WTC11 (cell line): ENCODE measurements at regions not wholly inside any gene's neighbourhood (a gene's known extent, or its start where the extent isn't known, plus 50 kb on each side); places are given as distances from the start of the nearest gene placed in this dataset.

Source experiments
- ATAC-seq: fragments of 200-7000 bp; cut with Tn5 transposase; 2 replicates; pipeline ENCODE4 v1.10.0; 2021; ENCODE audit warnings: mild to moderate bottlenecking, moderate library complexity
- CTCF ChIA-PET: fragments of 300-600 bp; sonication (Branson Sonifier 250); formaldehyde crosslinking; loops from one replicate; lab custom pipeline; 2021; ENCODE audit warnings: antibody characterized with exemption; lab: Charles Lee
- POLR2A ChIA-PET: fragments of 350-600 bp; sonication (Branson Sonifier 250); formaldehyde crosslinking; loops from one replicate; lab custom pipeline; 2021; ENCODE audit warnings: antibody characterized with exemption; lab: Charles Lee
- DNase-seq: peaks from one replicate; pipeline ENCODE4 v3.0.0; 2021; ENCODE audit warnings: low spot score
- H3K27ac Mint-ChIP-seq: 2 replicates; pipeline ENCODE4 v1.8.0; 2021; ENCODE audit warnings: mixed read lengths
- H3K27me3 Mint-ChIP-seq: 2 replicates; pipeline ENCODE4 v1.8.0; 2021; ENCODE audit warnings: low read depth, mild to moderate bottlenecking, moderate library complexity, mixed read lengths
- H3K36me3 Mint-ChIP-seq: 2 replicates; pipeline ENCODE4 v1.8.0; 2021; ENCODE audit warnings: mixed read lengths
- H3K4me1 Mint-ChIP-seq: 2 replicates; pipeline ENCODE4 v1.8.0; 2022; ENCODE audit warnings: mixed read lengths
- H3K4me3 Mint-ChIP-seq: 2 replicates; pipeline ENCODE4 v1.8.0; 2021; ENCODE audit warnings: mild to moderate bottlenecking, moderate library complexity, mixed read lengths
- H3K9me3 Mint-ChIP-seq: 2 replicates; pipeline ENCODE4 v1.8.0; 2021; ENCODE audit warnings: mixed read lengths
- ATF1 ChIP-seq: sonication (generic); formaldehyde crosslinking; IDR thresholded peaks from 2 replicates; pipeline ENCODE4 v1.8.1; 2023; ENCODE audit warnings: mild to moderate bottlenecking, moderate library complexity, missing genetic modification reagents
- E2F5 ChIP-seq: sonication (generic); formaldehyde crosslinking; IDR thresholded peaks from 2 replicates; pipeline ENCODE4 v1.8.1; 2022; ENCODE audit warnings: mild to moderate bottlenecking, moderate library complexity, missing genetic modification reagents
- EMX1 ChIP-seq: fragments of 250-450 bp; sonication (Bioruptor Pico); IDR thresholded peaks from 2 replicates; pipeline ENCODE4 v1.8.0; 2021; ENCODE audit warnings: mild to moderate bottlenecking
- ERG ChIP-seq: fragments of 250-450 bp; sonication (Bioruptor Pico); IDR thresholded peaks from 2 replicates; pipeline ENCODE4 v1.8.0; 2021; ENCODE audit warnings: mild to moderate bottlenecking
- ETV6 ChIP-seq: sonication (generic); formaldehyde crosslinking; IDR thresholded peaks from 2 replicates; pipeline ENCODE4 v1.8.1; 2022; ENCODE audit warnings: mild to moderate bottlenecking, missing genetic modification reagents
- FOXP4 ChIP-seq: sonication (generic); formaldehyde crosslinking; IDR thresholded peaks from 2 replicates; pipeline ENCODE4 v1.8.0; 2022; ENCODE audit warnings: mild to moderate bottlenecking, missing genetic modification reagents
- NFATC4 ChIP-seq: fragments of 250-450 bp; sonication (Bioruptor Pico); IDR thresholded peaks from 2 replicates; pipeline ENCODE4 v1.9.0; 2021; ENCODE audit warnings: mild to moderate bottlenecking
- RORB ChIP-seq: fragments of 250-450 bp; sonication (Bioruptor Pico); IDR thresholded peaks from 2 replicates; pipeline ENCODE4 v1.9.0; 2021; ENCODE audit warnings: mild to moderate bottlenecking
- SMAD4 ChIP-seq: sonication (generic); formaldehyde crosslinking; IDR thresholded peaks from 2 replicates; pipeline ENCODE4 v1.8.0; 2022; ENCODE audit warnings: mild to moderate bottlenecking, missing genetic modification reagents
- SP1 ChIP-seq: sonication (generic); formaldehyde crosslinking; conservative IDR thresholded peaks from 2 replicates; pipeline ENCODE4 v1.8.1; 2022; ENCODE audit warnings: missing genetic modification reagents
- USF1 ChIP-seq: sonication (generic); formaldehyde crosslinking; IDR thresholded peaks from 2 replicates; pipeline ENCODE4 v1.8.0; 2022; ENCODE audit warnings: mild to moderate bottlenecking, missing genetic modification reagents
- ZNF219 ChIP-seq: sonication (generic); formaldehyde crosslinking; IDR thresholded peaks from 2 replicates; pipeline ENCODE4 v1.8.0; 2023; ENCODE audit warnings: missing genetic modification reagents, mild to moderate bottlenecking, borderline replicate concordance
- TF ChIP-seq, protein P1 (sequence below): sonication (generic); formaldehyde crosslinking; IDR thresholded peaks from 2 replicates; pipeline ENCODE4 v1.8.0; 2022; ENCODE audit warnings: missing genetic modification reagents
- TF ChIP-seq, protein P2 (sequence below): sonication (generic); formaldehyde crosslinking; IDR thresholded peaks from 2 replicates; pipeline ENCODE4 v1.8.1; 2023; ENCODE audit warnings: mild to moderate bottlenecking, missing genetic modification reagents
- TF ChIP-seq, protein P3 (sequence below): sonication (generic); formaldehyde crosslinking; IDR thresholded peaks from 2 replicates; pipeline ENCODE4 v1.8.1; 2022; ENCODE audit warnings: missing genetic modification reagents, borderline replicate concordance
- TF ChIP-seq, protein P4 (sequence below): sonication (generic); formaldehyde crosslinking; IDR thresholded peaks from 2 replicates; pipeline ENCODE4 v1.8.1; 2023; ENCODE audit warnings: mild to moderate bottlenecking, moderate library complexity, missing genetic modification reagents

DNA sequence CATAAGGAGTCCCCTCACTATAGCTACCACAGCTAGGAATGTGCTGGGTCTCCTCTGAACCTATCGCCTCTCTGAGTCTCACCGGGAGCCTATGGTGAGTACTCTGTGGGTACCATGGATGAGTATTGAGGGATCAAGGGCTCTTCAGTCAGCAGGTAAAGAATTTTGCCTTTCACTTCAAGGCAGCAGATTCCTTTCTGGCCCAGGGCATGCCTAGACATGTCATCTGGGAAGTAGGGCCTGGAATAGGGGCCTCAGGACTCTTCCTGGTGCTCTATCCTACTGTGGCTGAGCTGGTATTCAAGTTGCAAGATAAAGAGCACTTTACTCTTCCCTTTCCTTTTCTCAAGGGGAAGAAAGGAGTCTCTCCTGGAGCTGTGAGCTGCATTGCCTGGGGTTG is 85.6 kb upstream of the LHCGR start:
- DNase-seq (no peak), ATAC-seq (no peak)
- ChIA-PET POLR2A (no interaction called here), CTCF (no interaction called here)
- no peaks in the 10 kb centered on the region for H3K4me1 Mint-ChIP-seq
- no peaks in the 10 kb centered on the region for H3K27me3 Mint-ChIP-seq
- no peak for TF ChIP-seq ERG (CRISPR knock-in tag)
- no peak for TF ChIP-seq SP1 (CRISPR knock-in tag)
- TF ChIP-seq E2F5 (CRISPR knock-in tag) = no peak
- TF ChIP-seq USF1 (CRISPR knock-in tag) = no peak
- TF ChIP-seq EMX1 (CRISPR knock-in tag) = no peak
- H3K36me3 Mint-ChIP-seq = no peaks in the 10 kb centered on the region
- H3K9me3 Mint-ChIP-seq = peaks cover 3% of the 10 kb centered on the region
- no peak overlapping the region for H3K27ac Mint-ChIP-seq
- H3K4me3 Mint-ChIP-seq = no peak overlapping the region

- H3K4me3 Mint-ChIP-seq = no peak overlapping the region
- POLR2A ChIA-PET = no interaction called here
- DNase-seq = no peak
- no peaks in the 10 kb centered on the region for H3K4me1 Mint-ChIP-seq
- no peak overlapping the region for H3K27ac Mint-ChIP-seq
- TF ChIP-seq SMAD4 (no peak), RORB (no peak)
- TF ChIP-seq, protein P1, sequence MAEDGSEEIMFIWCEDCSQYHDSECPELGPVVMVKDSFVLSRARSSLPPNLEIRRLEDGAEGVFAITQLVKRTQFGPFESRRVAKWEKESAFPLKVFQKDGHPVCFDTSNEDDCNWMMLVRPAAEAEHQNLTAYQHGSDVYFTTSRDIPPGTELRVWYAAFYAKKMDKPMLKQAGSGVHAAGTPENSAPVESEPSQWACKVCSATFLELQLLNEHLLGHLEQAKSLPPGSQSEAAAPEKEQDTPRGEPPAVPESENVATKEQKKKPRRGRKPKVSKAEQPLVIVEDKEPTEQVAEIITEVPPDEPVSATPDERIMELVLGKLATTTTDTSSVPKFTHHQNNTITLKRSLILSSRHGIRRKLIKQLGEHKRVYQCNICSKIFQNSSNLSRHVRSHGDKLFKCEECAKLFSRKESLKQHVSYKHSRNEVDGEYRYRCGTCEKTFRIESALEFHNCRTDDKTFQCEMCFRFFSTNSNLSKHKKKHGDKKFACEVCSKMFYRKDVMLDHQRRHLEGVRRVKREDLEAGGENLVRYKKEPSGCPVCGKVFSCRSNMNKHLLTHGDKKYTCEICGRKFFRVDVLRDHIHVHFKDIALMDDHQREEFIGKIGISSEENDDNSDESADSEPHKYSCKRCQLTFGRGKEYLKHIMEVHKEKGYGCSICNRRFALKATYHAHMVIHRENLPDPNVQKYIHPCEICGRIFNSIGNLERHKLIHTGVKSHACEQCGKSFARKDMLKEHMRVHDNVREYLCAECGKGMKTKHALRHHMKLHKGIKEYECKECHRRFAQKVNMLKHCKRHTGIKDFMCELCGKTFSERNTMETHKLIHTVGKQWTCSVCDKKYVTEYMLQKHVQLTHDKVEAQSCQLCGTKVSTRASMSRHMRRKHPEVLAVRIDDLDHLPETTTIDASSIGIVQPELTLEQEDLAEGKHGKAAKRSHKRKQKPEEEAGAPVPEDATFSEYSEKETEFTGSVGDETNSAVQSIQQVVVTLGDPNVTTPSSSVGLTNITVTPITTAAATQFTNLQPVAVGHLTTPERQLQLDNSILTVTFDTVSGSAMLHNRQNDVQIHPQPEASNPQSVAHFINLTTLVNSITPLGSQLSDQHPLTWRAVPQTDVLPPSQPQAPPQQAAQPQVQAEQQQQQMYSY (CRISPR knock-in tag) = no peak
- CTCF ChIA-PET = no interaction called here
- no peaks in the 10 kb centered on the region for H3K27me3 Mint-ChIP-seq
- peaks cover 34% of the 10 kb centered on the region for H3K9me3 Mint-ChIP-seq
- ATAC-seq = no peak
- peaks cover 15% of the 10 kb centered on the region for H3K36me3 Mint-ChIP-seq
These were observed 82.5 kb upstream of the LHCGR start for GRCh38 chr2:48838029-48838428.

GRCh38 chr2:48829569-48829968 is 74.0 kb upstream of the LHCGR start:
- H3K4me1 Mint-ChIP-seq = no peaks in the 10 kb centered on the region; the same call in 1 of the 2 replicates
- no peak overlapping the region for H3K27ac Mint-ChIP-seq
- DNase-seq (no peak), ATAC-seq (no peak)
- ChIA-PET CTCF (no interaction called here), POLR2A (no interaction called here)
- H3K36me3 Mint-ChIP-seq = peaks cover 15% of the 10 kb centered on the region
- peaks cover 2% of the 10 kb centered on the region; the same call in 1 of the 2 replicates for H3K27me3 Mint-ChIP-seq
- TF ChIP-seq ETV6 (CRISPR knock-in tag) (no peak), USF1 (CRISPR knock-in tag) (no peak), ATF1 (CRISPR knock-in tag) (no peak), ZNF219 (CRISPR knock-in tag) (no peak), NFATC4 (CRISPR knock-in tag) (no peak), ERG (CRISPR knock-in tag) (no peak), FOXP4 (CRISPR knock-in tag) (no peak)
- TF ChIP-seq, protein P2, sequence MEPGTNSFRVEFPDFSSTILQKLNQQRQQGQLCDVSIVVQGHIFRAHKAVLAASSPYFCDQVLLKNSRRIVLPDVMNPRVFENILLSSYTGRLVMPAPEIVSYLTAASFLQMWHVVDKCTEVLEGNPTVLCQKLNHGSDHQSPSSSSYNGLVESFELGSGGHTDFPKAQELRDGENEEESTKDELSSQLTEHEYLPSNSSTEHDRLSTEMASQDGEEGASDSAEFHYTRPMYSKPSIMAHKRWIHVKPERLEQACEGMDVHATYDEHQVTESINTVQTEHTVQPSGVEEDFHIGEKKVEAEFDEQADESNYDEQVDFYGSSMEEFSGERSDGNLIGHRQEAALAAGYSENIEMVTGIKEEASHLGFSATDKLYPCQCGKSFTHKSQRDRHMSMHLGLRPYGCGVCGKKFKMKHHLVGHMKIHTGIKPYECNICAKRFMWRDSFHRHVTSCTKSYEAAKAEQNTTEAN (CRISPR knock-in tag) = no peak
- TF ChIP-seq, protein P3, sequence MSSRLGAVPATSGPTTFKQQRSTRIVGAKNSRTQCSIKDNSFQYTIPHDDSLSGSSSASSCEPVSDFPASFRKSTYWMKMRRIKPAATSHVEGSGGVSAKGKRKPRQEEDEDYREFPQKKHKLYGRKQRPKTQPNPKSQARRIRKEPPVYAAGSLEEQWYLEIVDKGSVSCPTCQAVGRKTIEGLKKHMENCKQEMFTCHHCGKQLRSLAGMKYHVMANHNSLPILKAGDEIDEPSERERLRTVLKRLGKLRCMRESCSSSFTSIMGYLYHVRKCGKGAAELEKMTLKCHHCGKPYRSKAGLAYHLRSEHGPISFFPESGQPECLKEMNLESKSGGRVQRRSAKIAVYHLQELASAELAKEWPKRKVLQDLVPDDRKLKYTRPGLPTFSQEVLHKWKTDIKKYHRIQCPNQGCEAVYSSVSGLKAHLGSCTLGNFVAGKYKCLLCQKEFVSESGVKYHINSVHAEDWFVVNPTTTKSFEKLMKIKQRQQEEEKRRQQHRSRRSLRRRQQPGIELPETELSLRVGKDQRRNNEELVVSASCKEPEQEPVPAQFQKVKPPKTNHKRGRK (CRISPR knock-in tag) = no peak
- TF ChIP-seq, protein P4, sequence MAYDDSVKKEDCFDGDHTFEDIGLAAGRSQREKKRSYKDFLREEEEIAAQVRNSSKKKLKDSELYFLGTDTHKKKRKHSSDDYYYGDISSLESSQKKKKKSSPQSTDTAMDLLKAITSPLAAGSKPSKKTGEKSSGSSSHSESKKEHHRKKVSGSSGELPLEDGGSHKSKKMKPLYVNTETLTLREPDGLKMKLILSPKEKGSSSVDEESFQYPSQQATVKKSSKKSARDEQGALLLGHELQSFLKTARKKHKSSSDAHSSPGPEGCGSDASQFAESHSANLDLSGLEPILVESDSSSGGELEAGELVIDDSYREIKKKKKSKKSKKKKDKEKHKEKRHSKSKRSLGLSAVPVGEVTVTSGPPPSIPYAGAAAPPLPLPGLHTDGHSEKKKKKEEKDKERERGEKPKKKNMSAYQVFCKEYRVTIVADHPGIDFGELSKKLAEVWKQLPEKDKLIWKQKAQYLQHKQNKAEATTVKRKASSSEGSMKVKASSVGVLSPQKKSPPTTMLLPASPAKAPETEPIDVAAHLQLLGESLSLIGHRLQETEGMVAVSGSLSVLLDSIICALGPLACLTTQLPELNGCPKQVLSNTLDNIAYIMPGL (CRISPR knock-in tag) = no peak
- no peak overlapping the region for H3K4me3 Mint-ChIP-seq
- H3K9me3 Mint-ChIP-seq = peaks cover 16% of the 10 kb centered on the region
